ENCODE measurements at regions not wholly inside any gene's neighbourhood (a gene's known extent, or its start where the extent isn't known, plus 50 kb on each side); places are given as distances from the start of the nearest gene placed in this dataset.

DNA sequence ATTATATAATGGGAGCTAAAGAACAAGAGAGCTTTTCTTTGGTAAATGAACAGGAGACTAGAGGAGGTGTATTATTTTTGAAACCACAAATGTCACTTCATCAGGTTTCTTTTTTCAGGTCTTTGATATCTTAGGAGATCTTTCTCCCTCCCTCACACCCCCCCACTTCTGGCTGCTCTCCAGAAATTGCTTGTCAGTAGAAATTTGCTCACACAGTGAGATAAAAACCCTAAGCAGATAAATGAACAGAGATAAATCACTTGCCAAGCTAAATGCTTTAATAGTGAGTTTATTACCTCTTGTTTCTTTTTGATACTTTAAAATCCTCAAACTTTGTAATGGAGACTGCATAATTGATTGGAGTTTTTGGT lies 421.2 kb upstream of the TENM3 start:
- TF ChIP-seq, protein P1, sequence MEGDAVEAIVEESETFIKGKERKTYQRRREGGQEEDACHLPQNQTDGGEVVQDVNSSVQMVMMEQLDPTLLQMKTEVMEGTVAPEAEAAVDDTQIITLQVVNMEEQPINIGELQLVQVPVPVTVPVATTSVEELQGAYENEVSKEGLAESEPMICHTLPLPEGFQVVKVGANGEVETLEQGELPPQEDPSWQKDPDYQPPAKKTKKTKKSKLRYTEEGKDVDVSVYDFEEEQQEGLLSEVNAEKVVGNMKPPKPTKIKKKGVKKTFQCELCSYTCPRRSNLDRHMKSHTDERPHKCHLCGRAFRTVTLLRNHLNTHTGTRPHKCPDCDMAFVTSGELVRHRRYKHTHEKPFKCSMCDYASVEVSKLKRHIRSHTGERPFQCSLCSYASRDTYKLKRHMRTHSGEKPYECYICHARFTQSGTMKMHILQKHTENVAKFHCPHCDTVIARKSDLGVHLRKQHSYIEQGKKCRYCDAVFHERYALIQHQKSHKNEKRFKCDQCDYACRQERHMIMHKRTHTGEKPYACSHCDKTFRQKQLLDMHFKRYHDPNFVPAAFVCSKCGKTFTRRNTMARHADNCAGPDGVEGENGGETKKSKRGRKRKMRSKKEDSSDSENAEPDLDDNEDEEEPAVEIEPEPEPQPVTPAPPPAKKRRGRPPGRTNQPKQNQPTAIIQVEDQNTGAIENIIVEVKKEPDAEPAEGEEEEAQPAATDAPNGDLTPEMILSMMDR (IDR thresholded peaks at IDR 0.05), result no peak
- no peak for TF ChIP-seq POLR2A (IDR thresholded peaks at IDR 0.05)
